Stimulated activated naive CD8-positive, alpha-beta T cell treated with anti-CD3 and anti-CD28 coated beads, Interleukin-15, Interleukin-2, amounts not matched to agents 100 U/mL and 50 U/mL, for 24 hours (primary cell): ENCODE measurements at regions not wholly inside any gene's neighbourhood (a gene's known extent, or its start where the extent isn't known, plus 50 kb on each side); places are given as distances from the start of the nearest gene placed in this dataset.
A peak's percentile ranks its signal among the peaks of the same experiment; 100 is the strongest.

Experiments
- ATAC-seq: fragments of 150-1000 bp; cut with Tn5 transposase; one replicate; pipeline ENCODE4 v1.10.0; 2021
- DNase-seq: peaks from one replicate; pipeline ENCODE4 v3.0.0; 2021

GRCh38 chr14:51513281-51513680, 138.4 kb upstream of the FRMD6 start:
- no peak for DNase-seq

GRCh38 chr14:51513933-51514332, 137.8 kb upstream of the FRMD6 start:
- no peak for ATAC-seq
- DNase-seq, result no peak

More at GRCh38 chr14:51513281-51513680, 138.4 kb upstream of the FRMD6 start:
- ATAC-seq, result no peak

GRCh38 chr14:51515611-51516010, 136.1 kb upstream of the FRMD6 start:
- ATAC-seq (no peak), DNase-seq (no peak)

GRCh38 chr14:51516706-51517395, 134.9 kb upstream of the FRMD6 start:
- ATAC-seq (no peak), DNase-seq (no peak)

- ATAC-seq, result no peak
- DNase-seq, result no peak
Observed at GRCh38 chr14:51518280-51518679, 133.4 kb upstream of the FRMD6 start.

- no peak for DNase-seq
- ATAC-seq, result no peak
Observed at GRCh38 chr14:51518711-51519110, 133.0 kb upstream of the FRMD6 start.

GRCh38 chr14:51520087-51520486, 131.6 kb upstream of the FRMD6 start:
- DNase-seq, result no peak
- ATAC-seq, result no peak

- ATAC-seq (no peak), DNase-seq (no peak)
Observed at GRCh38 chr14:51521764-51522163, 129.9 kb upstream of the FRMD6 start.

GRCh38 chr14:51523243-51523642, 128.5 kb upstream of the FRMD6 start:
- no peak for DNase-seq
- no peak for ATAC-seq

- DNase-seq (no peak), ATAC-seq (peak; percentile 49)
Observed at GRCh38 chr14:51525739-51526138, 126.0 kb upstream of the FRMD6 start.

- DNase-seq (no peak), ATAC-seq (no peak)
Observed at GRCh38 chr14:51527073-51527472, 124.6 kb upstream of the FRMD6 start.

GRCh38 chr14:51529736-51530135, 122.0 kb upstream of the FRMD6 start:
- ATAC-seq (no peak), DNase-seq (no peak)

- ATAC-seq, result no peak
- no peak for DNase-seq
Observed at GRCh38 chr14:51533160-51533559, 118.5 kb upstream of the FRMD6 start.

- DNase-seq (no peak), ATAC-seq (no peak)
Observed at GRCh38 chr14:51533872-51534553, 117.7 kb upstream of the FRMD6 start.

- ATAC-seq, result no peak
- DNase-seq, result no peak
Observed at GRCh38 chr14:51534610-51535011, 117.1 kb upstream of the FRMD6 start.

- no peak for ATAC-seq
Observed at GRCh38 chr14:51535443-51536044, 116.2 kb upstream of the FRMD6 start.

GRCh38 chr14:51538973-51539372, 112.7 kb upstream of the FRMD6 start:
- no peak for ATAC-seq
- DNase-seq, result no peak

More at GRCh38 chr14:51535443-51536044, 116.2 kb upstream of the FRMD6 start:
- no peak for DNase-seq

- DNase-seq, result no peak
Observed at GRCh38 chr14:51539571-51540037, 112.1 kb upstream of the FRMD6 start.

GRCh38 chr14:51540364-51540763, 111.3 kb upstream of the FRMD6 start:
- no peak for ATAC-seq
- DNase-seq, result no peak

More at GRCh38 chr14:51539571-51540037, 112.1 kb upstream of the FRMD6 start:
- no peak for ATAC-seq

- DNase-seq (no peak), ATAC-seq (no peak)
Observed at GRCh38 chr14:51544471-51544870, 107.2 kb upstream of the FRMD6 start.

GRCh38 chr14:51544901-51545300, 106.8 kb upstream of the FRMD6 start:
- DNase-seq (no peak), ATAC-seq (no peak)

- no peak for ATAC-seq
Observed at GRCh38 chr14:51545396-51545795, 106.3 kb upstream of the FRMD6 start.

GRCh38 chr14:51546099-51546498, 105.6 kb upstream of the FRMD6 start:
- no peak for ATAC-seq
- DNase-seq, result no peak

More at GRCh38 chr14:51545396-51545795, 106.3 kb upstream of the FRMD6 start:
- DNase-seq, result no peak
